ENCODE measurements at regions not wholly inside any gene's neighbourhood (a gene's known extent, or its start where the extent isn't known, plus 50 kb on each side); places are given as distances from the start of the nearest gene placed in this dataset.
A peak's percentile ranks its signal among the peaks of the same experiment; 100 is the strongest.
"Not testable (repeated sequence)": the region's sequence is repeated elsewhere in the genome, so short reads cannot be mapped to it uniquely, and the experiment has no call there.

GRCh38 chr7:142602183-142602582 is 147.1 kb upstream of the PRSS1 start:
- no peak for DNase-seq

GRCh38 chr7:142598297-142598696 is 151.0 kb upstream of the PRSS1 start:
- no peak for DNase-seq

GRCh38 chr7:142597547-142597946 is 151.7 kb upstream of the PRSS1 start:
- DNase-seq = no peak

- no peak for DNase-seq
Observed at GRCh38 chr7:142595816-142596516, 153.3 kb upstream of the PRSS1 start.

GRCh38 chr7:142594078-142594477 is 155.2 kb upstream of the PRSS1 start:
- DNase-seq = no peak

GRCh38 chr7:142593106-142593505 is 156.2 kb upstream of the PRSS1 start:
- no peak for DNase-seq

GRCh38 chr7:142592664-142593063 is 156.6 kb upstream of the PRSS1 start:
- no peak for DNase-seq

- DNase-seq = no peak
Observed at GRCh38 chr7:142592231-142592630, 157.0 kb upstream of the PRSS1 start.

GRCh38 chr7:142590830-142591457 is 158.3 kb upstream of the PRSS1 start:
- DNase-seq = no peak

GRCh38 chr7:142590077-142590476 is 159.2 kb upstream of the PRSS1 start:
- no peak for DNase-seq

- DNase-seq = peak; percentile 49
Observed at GRCh38 chr7:142587578-142588191, 161.6 kb upstream of the PRSS1 start.

GRCh38 chr7:142586611-142587010 is 162.7 kb upstream of the PRSS1 start:
- no peak for DNase-seq

GRCh38 chr7:142585425-142585824 is 163.8 kb upstream of the PRSS1 start:
- no peak for DNase-seq

GRCh38 chr7:142584765-142585164 is 164.5 kb upstream of the PRSS1 start:
- DNase-seq = no peak

- peak; percentile 13 for DNase-seq
Observed at GRCh38 chr7:142583446-142583845, 165.8 kb upstream of the PRSS1 start.

GRCh38 chr7:142582351-142582750 is 166.9 kb upstream of the PRSS1 start:
- no peak for DNase-seq

- DNase-seq = peak; percentile 16
Observed at GRCh38 chr7:142581341-142581740, 167.9 kb upstream of the PRSS1 start.

- DNase-seq = no peak
Observed at GRCh38 chr7:142579946-142580345, 169.3 kb upstream of the PRSS1 start.

- not testable (repeated sequence) for DNase-seq
Observed at GRCh38 chr7:142575351-142575750, 173.9 kb upstream of the PRSS1 start.

GRCh38 chr7:142571581-142571980 is 177.7 kb upstream of the PRSS1 start:
- DNase-seq = no peak

GRCh38 chr7:142569851-142570250 is 179.4 kb upstream of the PRSS1 start:
- DNase-seq = no peak

- no peak for DNase-seq
Observed at GRCh38 chr7:142568435-142569097, 180.7 kb upstream of the PRSS1 start.

GRCh38 chr7:142567201-142568075 is 181.8 kb upstream of the PRSS1 start:
- DNase-seq = no peak
